PFSK-1 (cell line): ENCODE measurements at regions not wholly inside any gene's neighbourhood (a gene's known extent, or its start where the extent isn't known, plus 50 kb on each side); places are given as distances from the start of the nearest gene placed in this dataset.

ENCODE experiments used
- POLR2AphosphoS5 ChIP-seq: IDR thresholded peaks from 2 replicates; pipeline ENCODE4 v1.6.1; 2012; ENCODE audit warnings: low read depth, mild to moderate bottlenecking, control low read depth, low read length, moderate library complexity
- TF ChIP-seq, protein P1 (sequence below), 2 experiments: IDR thresholded peaks; 2 replicates each; pipeline versions ENCODE4 v1.6.1 to v1.8.0; 2011 to 2012; ENCODE audit warnings: low read depth in 2 of 2, low read length in 2 of 2, control low read depth in 1 of 2, inconsistent platforms in 1 of 2, mild to moderate bottlenecking in 1 of 2, moderate library complexity in 1 of 2; ENCODE audit not compliant: insufficient read depth in 1 of 2

DNA sequence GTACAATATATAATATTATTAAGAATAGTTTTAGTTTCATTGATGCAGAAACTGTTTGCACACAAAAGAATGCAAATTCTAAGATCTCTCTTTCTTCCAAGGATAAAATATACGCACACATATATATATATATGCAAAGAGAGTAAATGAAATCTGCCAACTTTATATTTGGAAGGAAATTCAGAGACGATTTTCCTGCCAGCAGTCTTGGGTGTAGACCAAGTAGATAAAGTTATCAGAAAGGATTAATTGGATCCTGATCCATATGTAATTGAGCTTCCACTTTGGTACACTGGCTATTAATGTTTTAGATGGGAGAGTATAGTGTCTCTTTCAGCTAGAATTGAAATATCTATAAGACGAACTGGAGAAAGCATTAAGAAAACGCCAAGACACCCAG lies 295.4 kb upstream of the IL12A start:
- no peak for TF ChIP-seq POLR2AphosphoS5
- TF ChIP-seq, protein P1, sequence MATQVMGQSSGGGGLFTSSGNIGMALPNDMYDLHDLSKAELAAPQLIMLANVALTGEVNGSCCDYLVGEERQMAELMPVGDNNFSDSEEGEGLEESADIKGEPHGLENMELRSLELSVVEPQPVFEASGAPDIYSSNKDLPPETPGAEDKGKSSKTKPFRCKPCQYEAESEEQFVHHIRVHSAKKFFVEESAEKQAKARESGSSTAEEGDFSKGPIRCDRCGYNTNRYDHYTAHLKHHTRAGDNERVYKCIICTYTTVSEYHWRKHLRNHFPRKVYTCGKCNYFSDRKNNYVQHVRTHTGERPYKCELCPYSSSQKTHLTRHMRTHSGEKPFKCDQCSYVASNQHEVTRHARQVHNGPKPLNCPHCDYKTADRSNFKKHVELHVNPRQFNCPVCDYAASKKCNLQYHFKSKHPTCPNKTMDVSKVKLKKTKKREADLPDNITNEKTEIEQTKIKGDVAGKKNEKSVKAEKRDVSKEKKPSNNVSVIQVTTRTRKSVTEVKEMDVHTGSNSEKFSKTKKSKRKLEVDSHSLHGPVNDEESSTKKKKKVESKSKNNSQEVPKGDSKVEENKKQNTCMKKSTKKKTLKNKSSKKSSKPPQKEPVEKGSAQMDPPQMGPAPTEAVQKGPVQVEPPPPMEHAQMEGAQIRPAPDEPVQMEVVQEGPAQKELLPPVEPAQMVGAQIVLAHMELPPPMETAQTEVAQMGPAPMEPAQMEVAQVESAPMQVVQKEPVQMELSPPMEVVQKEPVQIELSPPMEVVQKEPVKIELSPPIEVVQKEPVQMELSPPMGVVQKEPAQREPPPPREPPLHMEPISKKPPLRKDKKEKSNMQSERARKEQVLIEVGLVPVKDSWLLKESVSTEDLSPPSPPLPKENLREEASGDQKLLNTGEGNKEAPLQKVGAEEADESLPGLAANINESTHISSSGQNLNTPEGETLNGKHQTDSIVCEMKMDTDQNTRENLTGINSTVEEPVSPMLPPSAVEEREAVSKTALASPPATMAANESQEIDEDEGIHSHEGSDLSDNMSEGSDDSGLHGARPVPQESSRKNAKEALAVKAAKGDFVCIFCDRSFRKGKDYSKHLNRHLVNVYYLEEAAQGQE (IDR thresholded peaks at IDR 0.05; ENCODE audit: insufficient read depth in 1 of 2, low read depth in 2 of 2, low read length in 2 of 2) = no peak
